ENCODE measurements at regions not wholly inside any gene's neighbourhood (a gene's known extent, or its start where the extent isn't known, plus 50 kb on each side); places are given as distances from the start of the nearest gene placed in this dataset.
A peak's percentile ranks its signal among the peaks of the same experiment; 100 is the strongest.

- Histone ChIP-seq H3K27ac (ENCODE audit: low read length) (no peak overlapping the region), H3K27me3 (ENCODE audit: control insufficient read depth, insufficient read depth, low read length) (peaks cover 49% of the 10 kb centered on the region), H3K4me3 (ENCODE audit: low read depth in 2 of 2, low read length in 2 of 2) (no peak overlapping the region), H3K9me3 (ENCODE audit: control insufficient read depth, insufficient read depth, low read depth, low read length) (no peaks in the 10 kb centered on the region), H3K36me3 (ENCODE audit: control insufficient read depth, insufficient read depth, low read length) (no peaks in the 10 kb centered on the region), H3K4me1 (ENCODE audit: control insufficient read depth, insufficient read depth, low read length) (no peaks in the 10 kb centered on the region)
- no peak for DNase-seq (ENCODE audit: low read depth, low spot score)
- POLR2A ChIA-PET, result no interaction called here
- in situ Hi-C loops (cut with HindIII; ENCODE audit: low pct_unique_long_range_greater_than_20kb, low sequenced_read_pairs) (no loop called here), intact Hi-C loops (cut with micrococcal nuclease; ENCODE audit: unreplicated experiment) (no loop called here)
- BruUV-seq (replicated peaks), result no TSS peak
- ATAC-seq, result no peak
- CTCF ChIA-PET, result no interaction called here
- TF ChIP-seq SIN3A (IDR thresholded peaks at IDR 0.05; ENCODE audit: borderline replicate concordance, insufficient read depth, low read depth, low read length) (no peak), CTCF (IDR thresholded peaks at IDR 0.05) (peak; percentile 10; the same call in 1 of the 2 replicates)
Observed at GRCh38 chr3:124391774-124392173, 338.5 kb upstream of the UMPS start.

- CTCF ChIA-PET, result no interaction called here
- Histone ChIP-seq H3K27ac (ENCODE audit: low read length) (no peak overlapping the region), H3K4me3 (ENCODE audit: low read depth in 2 of 2, low read length in 2 of 2) (no peak overlapping the region), H3K4me1 (ENCODE audit: control insufficient read depth, insufficient read depth, low read length) (no peaks in the 10 kb centered on the region), H3K36me3 (ENCODE audit: control insufficient read depth, insufficient read depth, low read length) (no peaks in the 10 kb centered on the region), H3K27me3 (ENCODE audit: control insufficient read depth, insufficient read depth, low read length) (peaks cover 48% of the 10 kb centered on the region), H3K9me3 (ENCODE audit: control insufficient read depth, insufficient read depth, low read depth, low read length) (no peaks in the 10 kb centered on the region)
- BruUV-seq (replicated peaks), result no TSS peak
- POLR2A ChIA-PET, result no interaction called here
- intact Hi-C loops (cut with micrococcal nuclease; ENCODE audit: unreplicated experiment) (no loop called here), in situ Hi-C loops (cut with HindIII; ENCODE audit: low pct_unique_long_range_greater_than_20kb, low sequenced_read_pairs) (no loop called here)
- DNase-seq (ENCODE audit: low read depth, low spot score) (no peak), ATAC-seq (no peak)
- no peak for TF ChIP-seq SIN3A (IDR thresholded peaks at IDR 0.05; ENCODE audit: borderline replicate concordance, insufficient read depth, low read depth, low read length)
- TF ChIP-seq TCF7L2 (IDR thresholded peaks at IDR 0.05; ENCODE audit: low read depth, low read length), result no peak
- TF ChIP-seq REST (IDR thresholded peaks at IDR 0.05; ENCODE audit: insufficient read depth in 1 of 2, low read depth in 2 of 2, low read length in 1 of 2), result no peak
- no peak for TF ChIP-seq CTCF (IDR thresholded peaks at IDR 0.05)
- no peak for TF ChIP-seq POLR2AphosphoS5 (IDR thresholded peaks at IDR 0.05; ENCODE audit: low read depth, low read length)
Observed at GRCh38 chr3:124393340-124393739, 336.9 kb upstream of the UMPS start.

GRCh38 chr3:124395162-124395561, 335.1 kb upstream of the UMPS start:
- ChIA-PET CTCF (no interaction called here), POLR2A (no interaction called here)
- intact Hi-C loops (cut with micrococcal nuclease; ENCODE audit: unreplicated experiment), result no loop called here
- Histone ChIP-seq H3K36me3 (ENCODE audit: control insufficient read depth, insufficient read depth, low read length) (no peaks in the 10 kb centered on the region), H3K4me3 (ENCODE audit: low read depth in 2 of 2, low read length in 2 of 2) (no peak overlapping the region), H3K9me3 (ENCODE audit: control insufficient read depth, insufficient read depth, low read depth, low read length) (no peaks in the 10 kb centered on the region), H3K27ac (ENCODE audit: low read length) (no peak overlapping the region), H3K27me3 (ENCODE audit: control insufficient read depth, insufficient read depth, low read length) (peaks cover 36% of the 10 kb centered on the region), H3K4me1 (ENCODE audit: control insufficient read depth, insufficient read depth, low read length) (no peaks in the 10 kb centered on the region)
- no peak for ATAC-seq
- no peak for TF ChIP-seq SIN3A (IDR thresholded peaks at IDR 0.05; ENCODE audit: borderline replicate concordance, insufficient read depth, low read depth, low read length)
- TF ChIP-seq POLR2AphosphoS5 (IDR thresholded peaks at IDR 0.05; ENCODE audit: low read depth, low read length), result no peak
- no peak for TF ChIP-seq TCF7L2 (IDR thresholded peaks at IDR 0.05; ENCODE audit: low read depth, low read length)
- TF ChIP-seq REST (IDR thresholded peaks at IDR 0.05; ENCODE audit: insufficient read depth in 1 of 2, low read depth in 2 of 2, low read length in 1 of 2), result no peak
- TF ChIP-seq CTCF (IDR thresholded peaks at IDR 0.05), result no peak
- no peak for DNase-seq (ENCODE audit: low read depth, low spot score)
- in situ Hi-C loops (cut with HindIII; ENCODE audit: low pct_unique_long_range_greater_than_20kb, low sequenced_read_pairs), result no loop called here
- no TSS peak for BruUV-seq (replicated peaks)
